A673 (cell line): ENCODE measurements at regions not wholly inside any gene's neighbourhood (a gene's known extent, or its start where the extent isn't known, plus 50 kb on each side); places are given as distances from the start of the nearest gene placed in this dataset.

Source experiments
- BruUV-seq: library from RNA; stranded (reverse); fragments of 400-500 nt; replicated peaks from 2 replicates; lab custom pipeline; 2021; lab: Mats Ljungman, UMichigan
- CTCF ChIA-PET: fragments of 300-600 bp; sonication (Branson Sonifier 250); formaldehyde crosslinking; loops from one replicate; lab custom pipeline; 2022; ENCODE audit warnings: antibody characterized with exemption; lab: Charles Lee
- POLR2A ChIA-PET: fragments of 300-600 bp; sonication (Branson Sonifier 250); formaldehyde crosslinking; loops from one replicate; lab custom pipeline; 2022; ENCODE audit warnings: antibody characterized with exemption; ENCODE audit not compliant: low non-redundant PET; lab: Charles Lee
- DNase-seq: peaks from one replicate; pipeline ENCODE4 v3.0.0-alpha.2; 2015; ENCODE audit warnings: low spot score
- H3K27ac ChIP-seq: fragments of 200-600 bp; sonication (generic); 2 replicates; pipeline ENCODE4 v1.5.1; 2016; ENCODE audit warnings: mixed run types, low read depth, mild to moderate bottlenecking, mixed read lengths, antibody characterized with exemption, low read length; ENCODE audit not compliant: poor library complexity, severe bottlenecking
- H3K27me3 ChIP-seq: fragments of 200-600 bp; sonication (generic); replicated peaks from 2 replicates; pipeline ENCODE4 v1.6.1; 2017; ENCODE audit warnings: mixed run types, low read depth, mild to moderate bottlenecking, mixed read lengths, antibody characterized with exemption, low read length; ENCODE audit not compliant: insufficient read depth, poor library complexity
- H3K36me3 ChIP-seq: fragments of 200-600 bp; sonication (generic); 2 replicates; pipeline ENCODE4 v1.6.1; 2016; ENCODE audit warnings: mixed run types, mild to moderate bottlenecking, mixed read lengths, antibody characterized with exemption, low read length; ENCODE audit not compliant: insufficient read depth, poor library complexity, severe bottlenecking
- H3K4me1 ChIP-seq: fragments of 200-600 bp; sonication (generic); 2 replicates; pipeline ENCODE4 v1.6.1; 2017; ENCODE audit warnings: mixed run types, mild to moderate bottlenecking, mixed read lengths, antibody characterized with exemption, low read length; ENCODE audit not compliant: insufficient read depth, poor library complexity, severe bottlenecking
- H3K4me3 ChIP-seq: fragments of 200-600 bp; sonication (generic); 2 replicates; pipeline ENCODE4 v1.5.1; 2016; ENCODE audit warnings: low read depth, mixed run types, mild to moderate bottlenecking, mixed read lengths, low read length; ENCODE audit not compliant: poor library complexity, severe bottlenecking
- H3K9me3 ChIP-seq: fragments of 200-600 bp; sonication (generic); 2 replicates; pipeline ENCODE4 v1.6.1; 2016; ENCODE audit warnings: mixed run types, low read depth, mild to moderate bottlenecking, mixed read lengths, antibody characterized with exemption, low read length; ENCODE audit not compliant: poor library complexity, severe bottlenecking
- EZH2 ChIP-seq: fragments of 200-600 bp; sonication (generic); IDR thresholded peaks from 2 replicates; pipeline ENCODE4 v1.6.1; 2017; ENCODE audit warnings: borderline replicate concordance, low read depth, mild to moderate bottlenecking, mixed read lengths, antibody characterized with exemption, low read length; ENCODE audit not compliant: poor library complexity, severe bottlenecking
- intact Hi-C: fragments of 100-400 bp; cut with micrococcal nuclease; formaldehyde crosslinking; loops from one replicate; pipeline ENCODE4 v1.10.0; 2022; ENCODE audit not compliant: unreplicated experiment
- TF ChIP-seq, protein P1 (sequence below): fragments of 300-800, 200-600 bp; sonication (generic); conservative IDR thresholded peaks from 2 replicates; pipeline ENCODE4 v1.5.1; 2017; ENCODE audit warnings: low read depth, mild to moderate bottlenecking, antibody characterized with exemption, low read length, moderate library complexity, mixed read lengths

DNA sequence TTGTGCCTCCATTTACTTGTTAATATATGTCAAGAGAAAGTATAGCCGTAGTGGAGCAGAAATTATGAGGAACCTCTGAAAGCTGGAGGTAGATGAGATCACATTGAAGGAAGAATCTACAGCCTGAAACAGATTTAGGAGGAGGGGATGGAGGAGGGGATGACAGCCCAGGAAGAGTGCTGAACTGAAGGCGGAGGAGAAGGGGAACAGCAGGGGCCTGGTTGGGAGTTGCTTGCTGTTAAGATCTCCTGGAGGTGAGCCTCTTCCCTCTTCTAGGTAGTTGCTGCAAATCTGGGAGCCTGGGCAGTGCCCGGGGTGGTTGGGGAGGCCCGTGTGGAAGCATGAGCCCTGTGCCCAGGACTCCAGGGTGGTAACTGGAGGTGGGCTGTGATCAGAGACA is 111.8 kb upstream of the SEMA6A start:
- H3K9me3 ChIP-seq = no peaks in the 10 kb centered on the region
- no peak overlapping the region for H3K4me3 ChIP-seq
- H3K36me3 ChIP-seq = no peaks in the 10 kb centered on the region
- BruUV-seq = no TSS peak
- TF ChIP-seq, protein P1, sequence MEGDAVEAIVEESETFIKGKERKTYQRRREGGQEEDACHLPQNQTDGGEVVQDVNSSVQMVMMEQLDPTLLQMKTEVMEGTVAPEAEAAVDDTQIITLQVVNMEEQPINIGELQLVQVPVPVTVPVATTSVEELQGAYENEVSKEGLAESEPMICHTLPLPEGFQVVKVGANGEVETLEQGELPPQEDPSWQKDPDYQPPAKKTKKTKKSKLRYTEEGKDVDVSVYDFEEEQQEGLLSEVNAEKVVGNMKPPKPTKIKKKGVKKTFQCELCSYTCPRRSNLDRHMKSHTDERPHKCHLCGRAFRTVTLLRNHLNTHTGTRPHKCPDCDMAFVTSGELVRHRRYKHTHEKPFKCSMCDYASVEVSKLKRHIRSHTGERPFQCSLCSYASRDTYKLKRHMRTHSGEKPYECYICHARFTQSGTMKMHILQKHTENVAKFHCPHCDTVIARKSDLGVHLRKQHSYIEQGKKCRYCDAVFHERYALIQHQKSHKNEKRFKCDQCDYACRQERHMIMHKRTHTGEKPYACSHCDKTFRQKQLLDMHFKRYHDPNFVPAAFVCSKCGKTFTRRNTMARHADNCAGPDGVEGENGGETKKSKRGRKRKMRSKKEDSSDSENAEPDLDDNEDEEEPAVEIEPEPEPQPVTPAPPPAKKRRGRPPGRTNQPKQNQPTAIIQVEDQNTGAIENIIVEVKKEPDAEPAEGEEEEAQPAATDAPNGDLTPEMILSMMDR = no peak
- TF ChIP-seq EZH2 = no peak
- CTCF ChIA-PET = no interaction called here
- intact Hi-C loops = no loop called here
- no peak overlapping the region for H3K27ac ChIP-seq
- POLR2A ChIA-PET = no interaction called here
- no peaks in the 10 kb centered on the region for H3K27me3 ChIP-seq
- DNase-seq = no peak
- H3K4me1 ChIP-seq = peaks cover 3% of the 10 kb centered on the region

GRCh38 chr5:116685931-116686330 is 111.3 kb upstream of the SEMA6A start:
- H3K27ac ChIP-seq = no peak overlapping the region
- intact Hi-C loops = no loop called here
- no peaks in the 10 kb centered on the region for H3K36me3 ChIP-seq
- DNase-seq = no peak
- no peak for TF ChIP-seq EZH2
- TF ChIP-seq, protein P1 = no peak
- H3K9me3 ChIP-seq = no peaks in the 10 kb centered on the region
- ChIA-PET POLR2A (no interaction called here), CTCF (no interaction called here)
- no peaks in the 10 kb centered on the region for H3K27me3 ChIP-seq
- H3K4me3 ChIP-seq = no peak overlapping the region
- no TSS peak for BruUV-seq
- H3K4me1 ChIP-seq = peaks cover 3% of the 10 kb centered on the region

GRCh38 chr5:116685069-116685468 is 110.4 kb upstream of the SEMA6A start:
- no peak for TF ChIP-seq EZH2
- TF ChIP-seq, protein P1 = no peak
- Histone ChIP-seq H3K9me3 (no peaks in the 10 kb centered on the region), H3K27me3 (no peaks in the 10 kb centered on the region), H3K4me3 (no peak overlapping the region), H3K36me3 (no peaks in the 10 kb centered on the region), H3K4me1 (peaks cover 3% of the 10 kb centered on the region), H3K27ac (no peak overlapping the region)
- intact Hi-C loops = no loop called here
- ChIA-PET CTCF (no interaction called here), POLR2A (no interaction called here)
- no peak for DNase-seq
- BruUV-seq = no TSS peak
